ENCODE measurements at regions not wholly inside any gene's neighbourhood (a gene's known extent, or its start where the extent isn't known, plus 50 kb on each side); places are given as distances from the start of the nearest gene placed in this dataset.

GRCh38 chr2:59312967-59313940 lies 1072.1 kb upstream of the FANCL start:
- no peak overlapping the region for H3K4me3 ChIP-seq (ENCODE audit: low read length in 2 of 2)
- H3K36me3 ChIP-seq (ENCODE audit: control insufficient read depth in 2 of 2, insufficient read depth in 2 of 2, low read length in 1 of 2), result no peaks in the 10 kb centered on the region
- H3K27ac ChIP-seq (ENCODE audit: low read depth in 1 of 2, low read length in 1 of 2), result peak overlapping the region in 1 of 2 donors; percentile 5
- no peaks in the 10 kb centered on the region for H3K27me3 ChIP-seq (ENCODE audit: control insufficient read depth in 2 of 2, insufficient read depth in 1 of 2, low read length in 1 of 2)
- peak in 3 of 9 donors; percentile 13 to 50 (median 16) for DNase-seq (ENCODE audit: low read depth in 6 of 9, low spot score in 9 of 9)
- 83% methylated on average over 11 of the region's 11 CpGs for WGBS
- no peaks in the 10 kb centered on the region for H3K9me3 ChIP-seq (ENCODE audit: control insufficient read depth in 2 of 2, insufficient read depth in 1 of 2, low read length in 1 of 2)
- H3K4me1 ChIP-seq (ENCODE audit: control insufficient read depth in 2 of 2, insufficient read depth in 2 of 2, low read length in 2 of 2), result peaks cover 8 to 21% of the 10 kb centered on the region in 2 donors

- DNase-seq (ENCODE audit: low read depth in 6 of 9, low spot score in 9 of 9), result no peak
- Histone ChIP-seq H3K9me3 (ENCODE audit: control insufficient read depth in 2 of 2, insufficient read depth in 1 of 2, low read length in 1 of 2) (no peaks in the 10 kb centered on the region), H3K4me3 (ENCODE audit: low read length in 2 of 2) (no peak overlapping the region), H3K27ac (ENCODE audit: low read depth in 1 of 2, low read length in 1 of 2) (no peak overlapping the region), H3K27me3 (ENCODE audit: control insufficient read depth in 2 of 2, insufficient read depth in 1 of 2, low read length in 1 of 2) (no peaks in the 10 kb centered on the region), H3K36me3 (ENCODE audit: control insufficient read depth in 2 of 2, insufficient read depth in 2 of 2, low read length in 1 of 2) (no peaks in the 10 kb centered on the region), H3K4me1 (ENCODE audit: control insufficient read depth in 2 of 2, insufficient read depth in 2 of 2, low read length in 2 of 2) (peaks cover 12 to 24% of the 10 kb centered on the region in 2 donors)
- WGBS, result 59% methylated on average over 1 of the region's 1 CpG
Measured at GRCh38 chr2:59312029-59312428, 1070.9 kb upstream of the FANCL start.

- H3K4me1 ChIP-seq (ENCODE audit: control insufficient read depth in 2 of 2, insufficient read depth in 2 of 2, low read length in 2 of 2), result peaks cover 7% of the 10 kb centered on the region in 2 donors
- no peaks in the 10 kb centered on the region for H3K9me3 ChIP-seq (ENCODE audit: control insufficient read depth in 2 of 2, insufficient read depth in 1 of 2, low read length in 1 of 2)
- WGBS, result 27% methylated on average over 4 of the region's 4 CpGs
- H3K36me3 ChIP-seq (ENCODE audit: control insufficient read depth in 2 of 2, insufficient read depth in 2 of 2, low read length in 1 of 2), result no peaks in the 10 kb centered on the region
- H3K27ac ChIP-seq (ENCODE audit: low read depth in 1 of 2, low read length in 1 of 2), result no peak overlapping the region
- H3K27me3 ChIP-seq (ENCODE audit: control insufficient read depth in 2 of 2, insufficient read depth in 1 of 2, low read length in 1 of 2), result no peaks in the 10 kb centered on the region
- no peak overlapping the region for H3K4me3 ChIP-seq (ENCODE audit: low read length in 2 of 2)
- no peak for DNase-seq (ENCODE audit: low read depth in 6 of 9, low spot score in 9 of 9)
Measured at GRCh38 chr2:59308108-59308507, 1067.0 kb upstream of the FANCL start.

GRCh38 chr2:59307196-59307595 lies 1066.1 kb upstream of the FANCL start:
- DNase-seq (ENCODE audit: low read depth in 6 of 9, low spot score in 9 of 9), result no peak
- no peaks in the 10 kb centered on the region for H3K27me3 ChIP-seq (ENCODE audit: control insufficient read depth in 2 of 2, insufficient read depth in 1 of 2, low read length in 1 of 2)
- no peaks in the 10 kb centered on the region for H3K9me3 ChIP-seq (ENCODE audit: control insufficient read depth in 2 of 2, insufficient read depth in 1 of 2, low read length in 1 of 2)
- H3K36me3 ChIP-seq (ENCODE audit: control insufficient read depth in 2 of 2, insufficient read depth in 2 of 2, low read length in 1 of 2), result no peaks in the 10 kb centered on the region
- no peak overlapping the region for H3K4me3 ChIP-seq (ENCODE audit: low read length in 2 of 2)
- H3K4me1 ChIP-seq (ENCODE audit: control insufficient read depth in 2 of 2, insufficient read depth in 2 of 2, low read length in 2 of 2), result peaks cover 3 to 5% of the 10 kb centered on the region in 2 donors
- no peak overlapping the region for H3K27ac ChIP-seq (ENCODE audit: low read depth in 1 of 2, low read length in 1 of 2)
- WGBS, result 70% methylated on average over 1 of the region's 1 CpG

GRCh38 chr2:59303272-59303671 lies 1062.1 kb upstream of the FANCL start:
- H3K4me1 ChIP-seq (ENCODE audit: control insufficient read depth in 2 of 2, insufficient read depth in 2 of 2, low read length in 2 of 2), result peaks cover 3 to 8% of the 10 kb centered on the region in 2 donors
- no peaks in the 10 kb centered on the region for H3K27me3 ChIP-seq (ENCODE audit: control insufficient read depth in 2 of 2, insufficient read depth in 1 of 2, low read length in 1 of 2)
- over 99% methylated on average over 4 of the region's 4 CpGs for WGBS
- H3K4me3 ChIP-seq (ENCODE audit: low read length in 2 of 2), result no peak overlapping the region
- no peak for DNase-seq (ENCODE audit: low read depth in 6 of 9, low spot score in 9 of 9)
- no peaks in the 10 kb centered on the region for H3K9me3 ChIP-seq (ENCODE audit: control insufficient read depth in 2 of 2, insufficient read depth in 1 of 2, low read length in 1 of 2)
- H3K27ac ChIP-seq (ENCODE audit: low read depth in 1 of 2, low read length in 1 of 2), result no peak overlapping the region
- H3K36me3 ChIP-seq (ENCODE audit: control insufficient read depth in 2 of 2, insufficient read depth in 2 of 2, low read length in 1 of 2), result no peaks in the 10 kb centered on the region

GRCh38 chr2:59302683-59303082 lies 1061.6 kb upstream of the FANCL start:
- whole genome bisulfite sequencing, result 98% methylated on average over 3 of the region's 3 CpGs
- DNase-seq (ENCODE audit: low read depth in 6 of 9, low spot score in 9 of 9), result no peak
- Histone ChIP-seq H3K4me1 (ENCODE audit: control insufficient read depth in 2 of 2, insufficient read depth in 2 of 2, low read length in 2 of 2) (peaks cover 1 to 4% of the 10 kb centered on the region in 2 donors), H3K36me3 (ENCODE audit: control insufficient read depth in 2 of 2, insufficient read depth in 2 of 2, low read length in 1 of 2) (no peaks in the 10 kb centered on the region), H3K27ac (ENCODE audit: low read depth in 1 of 2, low read length in 1 of 2) (no peak overlapping the region), H3K4me3 (ENCODE audit: low read length in 2 of 2) (no peak overlapping the region), H3K27me3 (ENCODE audit: control insufficient read depth in 2 of 2, insufficient read depth in 1 of 2, low read length in 1 of 2) (no peaks in the 10 kb centered on the region), H3K9me3 (ENCODE audit: control insufficient read depth in 2 of 2, insufficient read depth in 1 of 2, low read length in 1 of 2) (no peaks in the 10 kb centered on the region)

GRCh38 chr2:59301466-59302402 lies 1060.6 kb upstream of the FANCL start:
- H3K4me3 ChIP-seq (ENCODE audit: low read length in 2 of 2), result no peak overlapping the region
- no peaks in the 10 kb centered on the region for H3K36me3 ChIP-seq (ENCODE audit: control insufficient read depth in 2 of 2, insufficient read depth in 2 of 2, low read length in 1 of 2)
- no peaks in the 10 kb centered on the region for H3K9me3 ChIP-seq (ENCODE audit: control insufficient read depth in 2 of 2, insufficient read depth in 1 of 2, low read length in 1 of 2)
- peaks cover 0 to 4% of the 10 kb centered on the region in 2 donors for H3K4me1 ChIP-seq (ENCODE audit: control insufficient read depth in 2 of 2, insufficient read depth in 2 of 2, low read length in 2 of 2)
- no peaks in the 10 kb centered on the region for H3K27me3 ChIP-seq (ENCODE audit: control insufficient read depth in 2 of 2, insufficient read depth in 1 of 2, low read length in 1 of 2)
- WGBS, result 56% methylated on average over 14 of the region's 14 CpGs
- peak; percentile 37 to 85 (median 62) for DNase-seq (ENCODE audit: low read depth in 6 of 9, low spot score in 9 of 9)
- H3K27ac ChIP-seq (ENCODE audit: low read depth in 1 of 2, low read length in 1 of 2), result no peak overlapping the region

- DNase-seq (ENCODE audit: low read depth in 6 of 9, low spot score in 9 of 9), result no peak
Measured at GRCh38 chr2:59297816-59298215, 1056.7 kb upstream of the FANCL start.

GRCh38 chr2:59296279-59296678 lies 1055.2 kb upstream of the FANCL start:
- 92% methylated on average over 2 of the region's 2 CpGs for WGBS
- H3K9me3 ChIP-seq (ENCODE audit: control insufficient read depth in 2 of 2, insufficient read depth in 1 of 2, low read length in 1 of 2), result no peaks in the 10 kb centered on the region
- DNase-seq (ENCODE audit: low read depth in 6 of 9, low spot score in 9 of 9), result no peak
- no peaks in the 10 kb centered on the region for H3K4me1 ChIP-seq (ENCODE audit: control insufficient read depth in 2 of 2, insufficient read depth in 2 of 2, low read length in 2 of 2)
- no peaks in the 10 kb centered on the region for H3K27me3 ChIP-seq (ENCODE audit: control insufficient read depth in 2 of 2, insufficient read depth in 1 of 2, low read length in 1 of 2)
- H3K4me3 ChIP-seq (ENCODE audit: low read length in 2 of 2), result no peak overlapping the region
- no peaks in the 10 kb centered on the region for H3K36me3 ChIP-seq (ENCODE audit: control insufficient read depth in 2 of 2, insufficient read depth in 2 of 2, low read length in 1 of 2)
- no peak overlapping the region for H3K27ac ChIP-seq (ENCODE audit: low read depth in 1 of 2, low read length in 1 of 2)

More at GRCh38 chr2:59297816-59298215, 1056.7 kb upstream of the FANCL start:
- no peaks in the 10 kb centered on the region for H3K36me3 ChIP-seq (ENCODE audit: control insufficient read depth in 2 of 2, insufficient read depth in 2 of 2, low read length in 1 of 2)
- no peaks in the 10 kb centered on the region for H3K27me3 ChIP-seq (ENCODE audit: control insufficient read depth in 2 of 2, insufficient read depth in 1 of 2, low read length in 1 of 2)
- H3K27ac ChIP-seq (ENCODE audit: low read depth in 1 of 2, low read length in 1 of 2), result no peak overlapping the region
- H3K4me3 ChIP-seq (ENCODE audit: low read length in 2 of 2), result no peak overlapping the region
- H3K9me3 ChIP-seq (ENCODE audit: control insufficient read depth in 2 of 2, insufficient read depth in 1 of 2, low read length in 1 of 2), result no peaks in the 10 kb centered on the region
- peaks cover 0 to 4% of the 10 kb centered on the region in 2 donors for H3K4me1 ChIP-seq (ENCODE audit: control insufficient read depth in 2 of 2, insufficient read depth in 2 of 2, low read length in 2 of 2)
- WGBS, result 95% methylated on average over 2 of the region's 2 CpGs
